ENCODE measurements at regions not wholly inside any gene's neighbourhood (a gene's known extent, or its start where the extent isn't known, plus 50 kb on each side); places are given as distances from the start of the nearest gene placed in this dataset.

- no peak for TF ChIP-seq CTCF (IDR thresholded peaks at IDR 0.05; ENCODE audit: control insufficient read depth, extremely low read depth, insufficient read depth)
- no peak overlapping the region for H3K4me3 ChIP-seq (ENCODE audit: low read depth, low read length)
- DNase-seq (ENCODE audit: low read depth): no peak
Measured at GRCh38 chr2:155318710-155319109, 620.2 kb downstream of the KCNJ3 start.

DNA sequence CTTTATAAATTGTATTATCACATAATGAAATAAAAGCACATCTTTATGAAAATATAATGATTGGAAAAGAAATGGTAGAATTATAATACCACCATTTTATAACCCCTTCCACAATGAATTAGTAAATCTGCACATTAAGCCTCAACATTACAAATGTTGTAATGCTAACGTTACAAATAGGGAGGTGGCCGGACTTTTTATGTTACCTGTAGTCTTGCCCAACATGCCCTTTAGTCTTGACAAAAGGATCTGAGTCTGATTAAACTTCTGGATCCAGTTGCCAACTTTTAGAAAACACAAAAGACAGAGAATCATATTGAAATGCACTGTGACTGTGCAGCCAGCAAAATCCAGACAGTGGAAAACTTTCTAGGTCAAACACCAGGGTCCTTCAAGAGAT, 617.3 kb downstream of the KCNJ3 start:
- no peak for TF ChIP-seq CTCF (IDR thresholded peaks at IDR 0.05; ENCODE audit: control insufficient read depth, extremely low read depth, insufficient read depth)
- DNase-seq (ENCODE audit: low read depth): no peak
- no peak overlapping the region for H3K4me3 ChIP-seq (ENCODE audit: low read depth, low read length)

GRCh38 chr2:155310589-155310988, 612.1 kb downstream of the KCNJ3 start:
- peak; percentile 50 for TF ChIP-seq CTCF (IDR thresholded peaks at IDR 0.05; ENCODE audit: control insufficient read depth, extremely low read depth, insufficient read depth)
- peak; percentile 7 for DNase-seq (ENCODE audit: low read depth)
- no peak overlapping the region for H3K4me3 ChIP-seq (ENCODE audit: low read depth, low read length)

GRCh38 chr2:155309483-155309882, 611.0 kb downstream of the KCNJ3 start:
- H3K4me3 ChIP-seq (ENCODE audit: low read depth, low read length): no peak overlapping the region
- no peak for DNase-seq (ENCODE audit: low read depth)
- no peak for TF ChIP-seq CTCF (IDR thresholded peaks at IDR 0.05; ENCODE audit: control insufficient read depth, extremely low read depth, insufficient read depth)

DNA sequence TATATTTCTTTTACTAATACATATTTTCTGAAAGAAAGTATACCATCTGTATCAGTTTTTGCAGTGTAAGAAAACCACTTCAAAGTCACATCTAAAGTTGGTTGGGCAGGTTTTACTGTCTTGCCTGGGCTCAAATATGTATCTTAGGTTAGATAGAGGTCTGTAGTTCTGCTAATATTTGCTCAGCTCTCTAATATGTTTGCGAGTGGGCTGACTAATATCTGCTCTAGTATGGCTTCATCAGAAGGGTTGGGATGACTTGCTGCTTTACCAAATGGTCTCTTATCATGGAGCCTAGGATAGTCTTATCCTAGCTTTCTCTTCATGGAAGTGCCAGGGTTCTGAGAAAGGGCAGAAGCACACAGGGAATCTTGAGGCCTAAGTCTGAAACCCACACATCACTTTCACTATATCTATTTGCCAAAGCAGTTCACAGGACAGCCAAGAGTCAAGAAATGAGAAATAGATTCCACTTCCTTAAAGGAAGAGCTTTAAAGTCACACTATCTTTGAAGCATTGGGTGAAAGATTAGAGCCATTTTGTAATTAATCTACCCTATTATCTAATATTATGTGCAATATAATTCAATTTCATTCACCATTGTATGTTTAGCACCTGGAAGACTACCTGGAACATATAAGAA, 610.0 kb downstream of the KCNJ3 start:
- peak; percentile 39 for DNase-seq (ENCODE audit: low read depth)
- no peak for TF ChIP-seq CTCF (IDR thresholded peaks at IDR 0.05; ENCODE audit: control insufficient read depth, extremely low read depth, insufficient read depth)
- H3K4me3 ChIP-seq (ENCODE audit: low read depth, low read length): no peak overlapping the region

- no peak overlapping the region for H3K4me3 ChIP-seq (ENCODE audit: low read depth, low read length)
- DNase-seq (ENCODE audit: low read depth): no peak
- TF ChIP-seq CTCF (IDR thresholded peaks at IDR 0.05; ENCODE audit: control insufficient read depth, extremely low read depth, insufficient read depth): no peak
Measured at GRCh38 chr2:155301221-155301620, 602.7 kb downstream of the KCNJ3 start.

GRCh38 chr2:155298001-155298400, 599.5 kb downstream of the KCNJ3 start:
- DNase-seq (ENCODE audit: low read depth): no peak
- H3K4me3 ChIP-seq (ENCODE audit: low read depth, low read length): no peak overlapping the region
- no peak for TF ChIP-seq CTCF (IDR thresholded peaks at IDR 0.05; ENCODE audit: control insufficient read depth, extremely low read depth, insufficient read depth)

All from LNCaP clone FGC (cell line).